Hepatocyte (in vitro differentiated cells): ENCODE measurements at regions not wholly inside any gene's neighbourhood (a gene's known extent, or its start where the extent isn't known, plus 50 kb on each side); places are given as distances from the start of the nearest gene placed in this dataset.

ENCODE experiments used
- EZH2 ChIP-seq: fragments of 200-600 bp; sonication (generic); IDR thresholded peaks from 2 replicates; pipeline ENCODE4 v1.6.1; 2016; ENCODE audit warnings: antibody characterized with exemption, mild to moderate bottlenecking, borderline replicate concordance
- TF ChIP-seq, protein P1 (sequence below): fragments of 200-600 bp; sonication (generic); IDR thresholded peaks from 2 replicates; pipeline ENCODE4 v1.5.1; 2016; ENCODE audit warnings: antibody characterized with exemption, mild to moderate bottlenecking; ENCODE audit not compliant: poor library complexity

DNA sequence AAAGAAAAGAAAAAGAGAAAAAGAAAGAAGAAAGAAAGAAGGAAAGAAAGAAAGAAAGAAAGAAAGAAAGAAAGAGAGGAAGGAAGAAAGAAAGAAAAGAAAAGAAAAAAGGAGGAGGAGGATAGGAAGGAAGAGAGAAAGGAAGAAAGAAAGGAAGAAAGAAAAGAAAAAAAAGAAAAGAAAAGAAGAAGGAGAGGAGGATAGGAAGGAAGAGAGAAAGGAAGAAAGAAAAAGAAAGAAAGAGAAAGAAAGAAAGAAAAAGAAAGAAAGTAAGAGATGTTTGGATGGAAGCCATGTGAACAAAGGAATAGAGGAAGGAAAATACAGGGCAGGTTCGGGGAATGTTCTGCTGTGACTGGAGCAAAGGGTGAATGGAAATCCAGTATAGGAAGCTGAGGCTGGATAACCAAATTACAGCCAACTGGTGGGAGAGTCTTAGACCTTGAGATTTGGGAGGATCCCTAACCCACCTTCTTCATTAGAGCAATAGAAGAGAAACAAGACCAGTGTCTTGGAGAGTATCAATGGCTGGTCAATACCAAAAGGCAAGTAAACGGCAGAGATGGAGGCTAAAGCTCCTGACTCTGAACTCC, 94.9 kb downstream of the RASSF10 start:
- TF ChIP-seq, protein P1, sequence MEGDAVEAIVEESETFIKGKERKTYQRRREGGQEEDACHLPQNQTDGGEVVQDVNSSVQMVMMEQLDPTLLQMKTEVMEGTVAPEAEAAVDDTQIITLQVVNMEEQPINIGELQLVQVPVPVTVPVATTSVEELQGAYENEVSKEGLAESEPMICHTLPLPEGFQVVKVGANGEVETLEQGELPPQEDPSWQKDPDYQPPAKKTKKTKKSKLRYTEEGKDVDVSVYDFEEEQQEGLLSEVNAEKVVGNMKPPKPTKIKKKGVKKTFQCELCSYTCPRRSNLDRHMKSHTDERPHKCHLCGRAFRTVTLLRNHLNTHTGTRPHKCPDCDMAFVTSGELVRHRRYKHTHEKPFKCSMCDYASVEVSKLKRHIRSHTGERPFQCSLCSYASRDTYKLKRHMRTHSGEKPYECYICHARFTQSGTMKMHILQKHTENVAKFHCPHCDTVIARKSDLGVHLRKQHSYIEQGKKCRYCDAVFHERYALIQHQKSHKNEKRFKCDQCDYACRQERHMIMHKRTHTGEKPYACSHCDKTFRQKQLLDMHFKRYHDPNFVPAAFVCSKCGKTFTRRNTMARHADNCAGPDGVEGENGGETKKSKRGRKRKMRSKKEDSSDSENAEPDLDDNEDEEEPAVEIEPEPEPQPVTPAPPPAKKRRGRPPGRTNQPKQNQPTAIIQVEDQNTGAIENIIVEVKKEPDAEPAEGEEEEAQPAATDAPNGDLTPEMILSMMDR = no peak
- TF ChIP-seq EZH2 = no peak
